ENCODE measurements at regions not wholly inside any gene's neighbourhood (a gene's known extent, or its start where the extent isn't known, plus 50 kb on each side); places are given as distances from the start of the nearest gene placed in this dataset.

GRCh38 chr19:31502536-31503170 is 153.4 kb upstream of the TSHZ3 start:
- no peak for DNase-seq

DNA sequence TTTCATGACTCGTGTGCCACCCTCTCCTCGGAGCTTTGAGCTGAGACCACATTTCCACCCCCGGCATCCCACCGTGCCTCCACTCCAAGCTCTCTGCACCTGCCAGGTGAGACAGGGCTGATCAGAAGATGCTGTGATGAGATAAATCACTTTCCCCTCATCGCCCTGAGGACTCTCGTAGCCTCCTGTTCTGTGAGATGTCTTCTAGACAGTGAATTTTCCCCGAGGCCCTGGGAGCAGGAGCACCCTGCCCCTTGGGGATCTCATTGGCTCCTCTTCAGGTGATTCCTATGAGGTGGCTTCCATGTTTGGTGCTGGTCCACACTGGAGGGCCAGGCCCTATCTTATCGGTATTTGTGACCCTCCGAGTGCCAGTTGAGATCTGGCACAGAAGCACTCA is 154.0 kb upstream of the TSHZ3 start:
- DNase-seq, result no peak

DNA sequence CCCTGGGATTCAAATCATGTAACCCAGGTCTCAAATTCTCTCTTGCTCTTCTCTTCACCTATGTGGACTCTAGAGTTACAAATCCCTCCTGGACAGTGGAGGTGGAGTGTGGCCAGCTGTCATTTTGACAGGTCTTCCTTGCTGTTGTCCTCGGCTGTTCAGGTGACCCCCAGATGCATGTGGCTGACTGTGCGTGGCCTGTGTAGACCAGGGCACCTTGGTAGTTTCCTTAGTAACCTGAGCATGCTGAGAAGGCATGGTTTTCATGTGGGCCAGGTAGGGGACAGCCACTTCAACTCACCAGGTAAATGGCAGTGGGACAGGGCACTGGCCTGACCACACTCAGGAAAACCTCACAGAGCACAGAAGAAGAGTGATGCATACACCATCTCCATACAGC is 155.0 kb upstream of the TSHZ3 start:
- no peak for DNase-seq

- no peak for DNase-seq
Observed at GRCh38 chr19:31505596-31505910, 156.3 kb upstream of the TSHZ3 start.

- no peak for DNase-seq
Observed at GRCh38 chr19:31506102-31506501, 156.9 kb upstream of the TSHZ3 start.

- DNase-seq, result no peak
Observed at GRCh38 chr19:31510635-31511034, 161.4 kb upstream of the TSHZ3 start.

- no peak for DNase-seq
Observed at GRCh38 chr19:31511098-31511497, 161.9 kb upstream of the TSHZ3 start.

- DNase-seq, result no peak
Observed at GRCh38 chr19:31511696-31512095, 162.5 kb upstream of the TSHZ3 start.

DNA sequence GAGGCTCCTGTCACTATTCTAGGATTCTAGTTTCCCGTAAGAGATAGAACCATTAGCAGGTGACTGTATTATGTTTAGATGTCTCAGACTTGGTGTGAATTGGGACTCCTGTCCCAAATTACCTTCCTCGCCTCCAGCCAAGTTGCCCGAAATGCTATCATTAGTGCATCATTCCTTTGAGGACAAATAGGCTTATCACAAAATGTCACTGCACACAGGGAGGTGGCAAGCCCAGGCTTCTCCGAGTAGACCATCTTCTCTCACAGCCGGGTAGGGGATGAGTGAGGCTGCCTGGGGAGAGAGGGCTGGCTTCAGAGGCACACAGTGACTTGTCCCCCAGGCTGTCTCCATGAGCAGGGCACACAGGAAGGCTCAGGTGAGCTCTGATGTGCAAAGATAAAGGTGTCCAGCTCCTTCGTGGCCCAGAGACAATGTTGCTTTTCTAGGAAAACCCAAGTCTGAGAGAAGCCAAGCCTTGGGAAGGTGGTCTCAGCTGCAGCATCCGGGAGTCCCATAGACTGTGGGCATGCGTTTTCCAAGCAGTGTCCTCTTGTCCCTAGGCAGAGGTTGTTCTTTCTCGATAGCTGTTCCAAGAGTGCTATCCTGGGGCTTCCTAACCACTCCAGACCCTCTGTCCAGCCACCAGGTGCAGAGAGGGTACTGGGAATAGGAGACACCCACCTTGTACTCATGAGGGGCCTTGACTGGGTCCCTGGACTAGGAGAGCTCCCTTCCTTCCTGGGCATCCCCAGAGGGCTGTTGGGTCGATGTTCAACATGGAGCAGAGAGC is 163.1 kb upstream of the TSHZ3 start:
- no peak for DNase-seq

DNA sequence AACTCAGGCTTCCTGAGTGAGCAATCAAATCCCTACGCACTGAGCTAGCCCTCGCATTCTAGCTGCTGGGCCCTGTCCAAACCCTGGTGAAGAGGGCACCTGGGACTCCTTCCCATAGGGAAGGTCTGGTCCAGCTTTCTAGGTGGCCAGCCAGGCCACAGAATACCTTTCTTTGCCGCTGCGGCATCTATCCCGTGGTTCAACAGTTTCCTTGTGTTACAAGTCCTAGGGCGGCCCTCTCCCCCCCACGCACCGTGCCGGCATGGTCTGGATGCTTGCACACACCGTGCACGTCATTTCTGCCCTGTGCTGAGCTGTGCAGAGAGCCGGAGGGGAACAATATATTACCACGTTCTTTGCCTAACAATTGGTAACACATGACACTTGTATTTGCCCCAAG is 164.6 kb upstream of the TSHZ3 start:
- DNase-seq, result no peak

GRCh38 chr19:31515931-31516330 is 166.7 kb upstream of the TSHZ3 start:
- no peak for DNase-seq

DNA sequence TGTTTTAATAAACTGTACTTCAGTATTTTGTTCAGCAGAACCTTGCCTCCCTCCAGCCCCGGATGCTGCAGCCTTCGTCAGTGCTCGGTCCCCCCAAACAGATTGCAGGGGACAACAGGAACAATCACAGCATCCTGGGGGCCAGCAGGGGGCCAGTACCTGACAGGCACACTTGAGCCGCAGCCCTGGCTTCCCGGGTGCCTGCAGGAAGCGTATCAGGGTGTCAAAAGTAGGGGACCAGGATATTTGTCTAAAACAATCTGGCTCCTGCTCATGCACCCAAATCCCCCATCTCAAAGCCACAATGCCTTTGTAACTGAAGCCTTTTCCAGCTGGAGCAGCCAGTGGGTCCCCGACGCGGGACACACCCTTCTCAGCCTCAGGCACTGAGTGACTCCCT is 167.5 kb upstream of the TSHZ3 start:
- DNase-seq, result no peak

GRCh38 chr19:31517224-31518180 is 168.3 kb upstream of the TSHZ3 start:
- no peak for DNase-seq

DNA sequence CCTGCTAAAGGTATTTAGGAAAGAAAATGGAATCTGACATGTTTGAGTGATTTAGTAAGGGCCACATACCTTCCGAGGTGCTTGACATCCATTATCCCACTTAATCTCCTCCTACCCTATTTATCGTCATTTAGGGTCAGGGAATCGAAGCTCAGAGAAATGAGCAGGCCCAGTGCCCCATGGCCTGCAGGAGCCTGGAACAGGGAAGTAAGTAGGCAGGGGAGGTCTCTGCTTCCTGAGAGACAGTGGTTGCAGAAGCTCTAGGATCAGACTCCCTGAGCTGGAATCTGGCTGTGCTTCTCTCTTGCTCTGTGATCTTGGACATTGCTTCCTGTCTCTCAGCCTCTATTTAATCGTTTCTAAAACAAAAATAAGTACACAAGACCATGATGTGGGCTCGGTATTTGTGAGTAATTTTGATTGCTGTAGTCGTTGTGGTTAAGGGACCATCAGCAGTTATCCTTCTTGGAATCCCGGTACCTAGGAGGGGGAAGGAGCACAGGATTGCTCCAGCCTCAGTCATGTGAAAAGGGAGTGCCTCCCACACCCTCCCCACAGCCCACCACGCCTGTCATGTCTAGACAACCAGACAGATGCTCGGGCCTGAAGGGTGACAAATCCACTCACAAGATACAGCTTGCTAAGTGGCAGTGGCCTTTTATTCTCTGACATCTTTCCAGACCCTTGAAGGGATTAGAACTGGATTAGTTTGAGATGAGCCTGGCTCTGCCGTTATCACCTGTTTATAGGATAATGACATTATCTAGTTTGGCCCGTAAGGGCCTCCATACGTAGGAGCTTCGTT is 169.2 kb upstream of the TSHZ3 start:
- no peak for DNase-seq

GRCh38 chr19:31519256-31519655 is 170.0 kb upstream of the TSHZ3 start:
- DNase-seq, result no peak

GRCh38 chr19:31519908-31520307 is 170.7 kb upstream of the TSHZ3 start:
- no peak for DNase-seq

DNA sequence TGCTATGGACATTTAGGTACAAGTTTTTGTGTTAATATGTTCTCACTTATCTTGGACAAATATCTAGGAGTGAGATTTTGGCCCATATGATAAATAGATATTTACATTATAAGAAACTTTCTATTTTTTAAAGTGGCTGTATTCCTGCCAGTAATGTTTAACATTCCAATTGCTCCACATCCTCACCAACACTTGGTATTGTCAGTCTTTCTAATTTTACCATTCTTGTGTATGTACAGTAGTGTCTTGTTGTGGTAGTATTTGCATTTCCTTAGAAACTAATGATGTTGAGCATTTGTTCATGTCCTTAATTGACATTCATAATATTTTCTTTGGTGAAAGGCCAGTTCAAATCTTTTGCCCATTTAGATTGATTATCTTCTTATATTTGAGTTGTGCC is 171.4 kb upstream of the TSHZ3 start:
- DNase-seq, result no peak

GRCh38 chr19:31525610-31526147 is 176.4 kb upstream of the TSHZ3 start:
- no peak for DNase-seq

DNA sequence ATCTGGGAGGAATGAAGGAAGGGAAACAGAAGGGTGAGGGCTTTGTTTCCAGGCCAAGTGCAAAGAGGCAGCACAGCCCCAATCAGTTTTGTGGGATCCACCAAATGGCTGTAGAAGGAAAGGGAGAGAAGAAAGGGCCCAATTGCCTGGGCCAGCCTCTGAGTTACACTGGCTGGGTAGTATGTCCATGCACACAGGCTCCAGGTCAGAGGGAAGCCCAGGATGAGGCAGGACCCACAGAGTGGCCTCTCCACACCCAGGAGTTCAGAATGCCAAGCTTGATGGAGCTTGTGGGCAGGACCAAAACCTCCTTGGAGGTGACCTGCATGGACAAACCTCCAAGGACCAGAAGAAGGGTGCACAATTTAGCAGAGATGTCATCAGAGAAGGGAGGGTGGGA is 178.2 kb upstream of the TSHZ3 start:
- no peak for DNase-seq

- DNase-seq, result no peak
Observed at GRCh38 chr19:31528261-31528660, 179.0 kb upstream of the TSHZ3 start.

- DNase-seq, result no peak
Observed at GRCh38 chr19:31529121-31529520, 179.9 kb upstream of the TSHZ3 start.

DNA sequence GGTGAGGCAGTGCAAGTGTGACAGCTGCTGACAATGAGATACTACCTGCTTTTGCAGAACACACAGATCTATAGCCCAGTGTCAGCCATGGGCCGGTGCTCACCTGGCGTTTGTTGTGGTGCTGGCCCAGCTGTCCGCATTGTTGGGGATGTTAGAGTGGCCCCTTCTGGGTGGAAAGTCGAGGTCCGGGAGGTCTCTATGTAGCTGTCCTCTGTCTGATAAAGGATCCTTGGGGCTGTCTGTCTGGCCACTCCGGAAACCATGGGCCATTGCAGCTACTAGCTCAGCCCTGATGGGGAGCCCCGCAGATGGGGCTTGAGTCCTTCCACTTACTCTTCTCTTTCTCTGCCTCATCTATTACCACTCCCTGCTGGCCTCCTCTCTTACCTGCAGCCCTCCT is 181.5 kb upstream of the TSHZ3 start:
- DNase-seq, result no peak

GRCh38 chr19:31531326-31531725 is 182.1 kb upstream of the TSHZ3 start:
- DNase-seq, result no peak

Measured in stimulated activated CD4-positive, alpha-beta T cell treated with anti-CD3 and anti-CD28 coated beads, Interleukin-15, amount 100 ng/mL, for 24 hours (primary cell).